HepG2 (cell line): ENCODE measurements at regions not wholly inside any gene's neighbourhood (a gene's known extent, or its start where the extent isn't known, plus 50 kb on each side); places are given as distances from the start of the nearest gene placed in this dataset.

ENCODE experiments used
- ATAC-seq: fragments of 200-7000 bp; cut with Tn5 transposase; 3 replicates; pipeline ENCODE4 v1.9.1; 2020; ENCODE audit warnings: mild to moderate bottlenecking, moderate library complexity
- BruUV-seq: library from RNA; stranded (reverse); fragments of 400-500 nt; replicated peaks from 2 replicates; lab custom pipeline; 2021; lab: Mats Ljungman, UMichigan
- CTCF ChIA-PET: fragments of 300-600 bp; formaldehyde crosslinking; extraction: SDS; loops from one replicate; lab custom pipeline; 2021; ENCODE audit warnings: low total read pairs, inconsistent platforms, low intra/inter-chr PET ratio; lab: Yijun Ruan, JAX
- POLR2A ChIA-PET: fragments of 350-600 bp; sonication (Branson Sonifier 250); formaldehyde crosslinking; loops from one replicate; lab custom pipeline; 2020; ENCODE audit warnings: antibody characterized with exemption, inconsistent platforms; lab: Yijun Ruan, JAX
- DNase-seq: peaks from one replicate; pipeline ENCODE4 v3.0.0-alpha.2; 2015; ENCODE audit warnings: low spot score
- FAIRE-seq: peaks from 3 replicates; lab custom pipeline; 2011; peaks lifted over from hg19 to GRCh38; lab: Jason Lieb, UNC
- H2AFZ ChIP-seq: one replicate; pipeline ENCODE4 v1.6.1; 2011; ENCODE audit warnings: low read length, inconsistent platforms
- H3K27ac ChIP-seq: fragments of 300-600 bp; 3 replicates; pipeline ENCODE4 v1.8.0; 2011; ENCODE audit warnings: mixed run types, mild to moderate bottlenecking, mixed read lengths, low read length, inconsistent platforms; ENCODE audit not compliant: insufficient read depth; ENCODE audit errors: extremely low read length
- H3K27me3 ChIP-seq, 2 experiments: fragments of 200-600 bp in 1 of 2; 2 replicates in 1 of 2; 3 replicates in 1 of 2; pipeline versions ENCODE4 v1.6.0 to v1.8.0; 2011; ENCODE audit warnings: low read length in 2 of 2, mild to moderate bottlenecking in 2 of 2, moderate library complexity in 2 of 2, inconsistent platforms in 1 of 2; ENCODE audit not compliant: insufficient read depth in 2 of 2, control insufficient read depth in 1 of 2
- H3K36me3 ChIP-seq, 2 experiments: fragments of 200-600 bp in 1 of 2; replicated peaks in 1 of 2; 2 replicates in 1 of 2; 3 replicates in 1 of 2; pipeline versions ENCODE4 v1.5.1 to v1.8.0; 2011; ENCODE audit warnings: low read length in 2 of 2, inconsistent platforms in 1 of 2; ENCODE audit not compliant: insufficient read depth in 2 of 2, control insufficient read depth in 1 of 2
- H3K4me1 ChIP-seq: 2 replicates; pipeline ENCODE4 v1.5.1; 2012; ENCODE audit warnings: low read length, inconsistent platforms; ENCODE audit not compliant: insufficient read depth
- H3K4me2 ChIP-seq: 2 replicates; pipeline ENCODE4 v1.6.0; 2011; ENCODE audit warnings: low read depth, low read length, inconsistent platforms
- H3K4me3 ChIP-seq, 3 experiments: fragments of 200-600 bp in 1 of 3; sonication (generic), shearing (Covaris generic) in 1 of 3; replicated peaks in 1 of 3; 2 replicates each; pipeline ENCODE4 v1.5.1; 2011 to 2016; ENCODE audit warnings: low read length in 3 of 3, inconsistent platforms in 2 of 3, low read depth in 2 of 3, mild to moderate bottlenecking in 2 of 3, control low read depth in 1 of 3, mixed read lengths in 1 of 3; ENCODE audit not compliant: insufficient read depth in 1 of 3
- H3K79me2 ChIP-seq: one replicate; pipeline ENCODE4 v1.6.1; 2011; ENCODE audit warnings: low read length, inconsistent platforms; ENCODE audit not compliant: insufficient read depth
- H3K9ac ChIP-seq: 2 replicates; pipeline ENCODE4 v1.6.0; 2011; ENCODE audit warnings: mild to moderate bottlenecking, low read depth, low read length, inconsistent platforms; ENCODE audit not compliant: insufficient read depth
- H3K9me3 ChIP-seq: 2 replicates; pipeline ENCODE4 v1.5.1; 2012; ENCODE audit warnings: mild to moderate bottlenecking, low read length
- H4K20me1 ChIP-seq: 2 replicates; pipeline ENCODE4 v1.6.0; 2011; ENCODE audit warnings: inconsistent platforms, mild to moderate bottlenecking, low read length, moderate library complexity; ENCODE audit not compliant: insufficient read depth
- GRHL1 ChIP-seq: sonication (generic); formaldehyde crosslinking; conservative IDR thresholded peaks from 2 replicates; pipeline ENCODE4 v1.8.0; 2022; ENCODE audit warnings: missing genetic modification reagents
- RBAK ChIP-seq: sonication (generic); formaldehyde crosslinking; IDR thresholded peaks from 2 replicates; pipeline ENCODE4 v1.5.1; 2020; ENCODE audit warnings: mild to moderate bottlenecking, missing genetic modification reagents
- ZFP82 ChIP-seq: sonication (generic); formaldehyde crosslinking; IDR thresholded peaks from 2 replicates; pipeline ENCODE4 v1.5.1; 2020; ENCODE audit warnings: mild to moderate bottlenecking, missing genetic modification reagents, borderline replicate concordance
- WGBS: methylation state at CpG from one replicate; pipeline ENCODE4 v1.1.6; 2017; ENCODE audit warnings: low lambda C conversion rate; 5-methylcytosine and 5-hydroxymethylcytosine counted together
- in situ Hi-C: cut with HindIII; loops from 2 replicates; pipeline ENCODE4 v1.10.0; 2017; ENCODE audit warnings: low pct_unique_long_range_greater_than_20kb; ENCODE audit not compliant: extremely low pct_ligation_motif_present
- intact Hi-C: fragments of 100-400 bp; cut with micrococcal nuclease; formaldehyde crosslinking; loops from one replicate; pipeline ENCODE4 v1.10.0; 2022; ENCODE audit not compliant: unreplicated experiment

DNA sequence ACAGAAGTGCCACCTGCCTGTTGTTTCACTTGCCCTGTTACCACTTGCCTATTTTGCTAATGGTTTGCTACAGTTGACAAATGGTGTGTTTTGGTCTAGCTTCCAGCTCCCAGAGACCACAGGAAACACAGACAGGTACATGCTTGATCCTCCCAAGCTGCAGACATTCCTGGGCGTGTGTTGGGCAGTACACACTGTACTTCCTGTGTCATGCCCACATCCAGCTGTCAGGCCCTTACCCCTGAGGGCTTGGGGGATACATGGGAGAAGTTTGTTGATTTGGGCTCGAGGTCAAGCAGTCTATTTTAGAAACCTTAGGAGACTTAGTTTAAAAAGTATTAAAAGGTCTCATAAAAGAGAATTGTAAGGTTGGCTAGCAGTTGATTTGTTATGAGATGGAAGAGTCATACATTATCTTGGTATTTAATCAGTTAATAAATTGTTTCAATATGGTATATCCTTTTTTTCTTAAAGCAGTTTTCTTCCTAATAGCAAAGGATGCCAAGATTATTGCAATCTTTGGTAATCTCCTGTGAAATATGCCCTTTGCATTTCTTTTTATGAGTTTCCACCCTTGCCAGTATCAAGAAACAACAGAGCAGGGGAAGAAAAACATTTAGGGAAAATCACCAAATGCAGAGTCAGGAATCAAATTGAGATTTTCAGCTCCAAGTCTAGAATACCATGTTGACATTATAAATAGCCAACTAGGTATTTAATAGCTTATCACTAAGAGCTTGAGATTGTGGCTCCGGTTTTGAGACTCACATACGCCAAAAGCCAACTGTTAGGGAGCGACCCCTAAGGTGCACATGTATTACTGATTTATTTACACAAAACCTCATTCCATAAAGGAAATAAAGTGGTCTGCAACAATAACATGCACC, 52.3 kb upstream of the CD180 start:
- in situ Hi-C loops (loop anchor here (5.0 kb wide), 1 partner anchor 1003 kb away; no protein-coding TSS in a partner anchor), intact Hi-C loops (loop anchor here (5.0 to 10.0 kb wide), 3 partner anchors 246 to 588 kb away; no protein-coding TSS in a partner anchor)
- Histone ChIP-seq H3K36me3 (no peaks in the 10 kb centered on the region), H3K9me3 (no peaks in the 10 kb centered on the region), H3K27me3 (no peaks in the 10 kb centered on the region; a peak in 1 of 5 replicates), H4K20me1 (no peaks in the 10 kb centered on the region), H2AFZ (no peak overlapping the region), H3K9ac (no peak overlapping the region), H3K4me3 (no peak overlapping the region), H3K79me2 (no peaks in the 10 kb centered on the region), H3K4me2 (no peak overlapping the region), H3K4me1 (peaks cover 9% of the 10 kb centered on the region), H3K27ac (no peak overlapping the region)
- ATAC-seq: no peak
- 57% methylated on average over 5 of the region's 5 CpGs for WGBS
- TF ChIP-seq RBAK (CRISPR knock-in tag) (no peak), ZFP82 (CRISPR knock-in tag) (no peak), GRHL1 (CRISPR knock-in tag) (no peak)
- ChIA-PET CTCF (no interaction called here), POLR2A (no interaction called here)
- no peak for DNase-seq
- no peak for FAIRE-seq
- no TSS peak for BruUV-seq
